Sigmoid colon (tissue), 4 donors: ENCODE measurements at regions not wholly inside any gene's neighbourhood (a gene's known extent, or its start where the extent isn't known, plus 50 kb on each side); places are given as distances from the start of the nearest gene placed in this dataset.

ENCODE experiments used
- CTCF ChIP-seq, 4 experiments: fragments of 450-650 bp in 3 of 4; fragments of 200-600 bp in 1 of 4; IDR thresholded peaks; one replicate each; pipeline ENCODE4 v1.5.1; 2016 to 2019; ENCODE audit warnings: antibody characterized with exemption in 4 of 4, mild to moderate bottlenecking in 3 of 4, moderate library complexity in 2 of 4
- EP300 ChIP-seq, 4 donors: sonication (generic); formaldehyde crosslinking; IDR thresholded peaks; one replicate each; pipeline ENCODE4 v1.6.1; 2017; ENCODE audit warnings: antibody characterized with exemption in 4 of 4
- POLR2A ChIP-seq, 2 donors: fragments of 450-650 bp; IDR thresholded peaks; one replicate each; pipeline ENCODE4 v1.6.1; 2016; ENCODE audit warnings: antibody characterized with exemption in 2 of 2, mild to moderate bottlenecking in 2 of 2, moderate library complexity in 2 of 2
- POLR2AphosphoS5 ChIP-seq, 4 donors: sonication (generic); formaldehyde crosslinking; IDR thresholded peaks; one replicate each; pipeline ENCODE4 v1.6.1; 2017; ENCODE audit warnings: antibody characterized with exemption in 4 of 4

- no peak for TF ChIP-seq CTCF (IDR thresholded peaks at IDR 0.05)
- no peak for TF ChIP-seq POLR2A (IDR thresholded peaks at IDR 0.05)
- no peak for TF ChIP-seq EP300 (IDR thresholded peaks at IDR 0.05)
- no peak for TF ChIP-seq POLR2AphosphoS5 (IDR thresholded peaks at IDR 0.05)
These were observed 510.5 kb downstream of the PLPP3 start for GRCh38 chr1:56068908-56069307.
